ENCODE measurements at regions not wholly inside any gene's neighbourhood (a gene's known extent, or its start where the extent isn't known, plus 50 kb on each side); places are given as distances from the start of the nearest gene placed in this dataset.

DNA sequence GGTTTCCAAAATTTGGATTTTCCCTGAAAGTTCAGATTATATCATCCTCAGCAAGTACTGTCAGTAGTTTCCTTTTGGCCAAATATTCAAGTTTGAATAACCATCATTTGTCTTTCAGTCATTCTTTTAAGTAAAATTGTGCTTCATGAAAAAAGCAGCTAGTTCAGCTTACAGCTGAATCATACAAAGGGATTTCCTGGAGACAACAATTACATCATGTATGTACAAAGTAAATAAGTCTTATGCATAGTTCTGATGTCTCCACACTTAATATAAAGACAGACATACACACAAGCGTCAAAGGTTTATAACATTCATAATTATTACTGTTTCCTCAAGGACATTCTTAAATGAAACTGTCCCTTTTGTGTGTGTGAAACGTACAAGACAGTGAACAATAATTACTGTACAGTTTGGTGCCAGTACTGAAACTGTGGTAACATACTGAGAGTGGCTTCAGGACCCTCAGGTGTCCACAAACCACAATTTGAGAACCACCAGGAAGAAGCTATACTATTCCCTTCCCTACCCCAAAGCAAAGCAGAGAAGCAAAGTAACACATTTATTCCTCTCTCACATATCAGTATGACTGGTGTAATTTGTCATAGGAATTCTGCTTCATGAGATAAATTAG lies 746.6 kb downstream of the TAF11L14 start:
- H3K27ac ChIP-seq (ENCODE audit: insufficient read depth, low read length) = no peak overlapping the region
- H2BK15ac ChIP-seq (ENCODE audit: low read depth, low read length) = no peak overlapping the region
- no peak for DNase-seq
- CTCF ChIA-PET = no interaction called here
- no peak overlapping the region for H3K4ac ChIP-seq (ENCODE audit: low read depth, low read length)
- no peak overlapping the region for H3K18ac ChIP-seq (ENCODE audit: low read depth, low read length)
- no peak for ATAC-seq (ENCODE audit: low read depth)
- no CpG with 5 or more reads among the region's 2 CpGs for WGBS, 2 experiments (ENCODE audit: extremely low coverage in 2 of 2, insufficient read length in 1 of 2)
- no peak overlapping the region for H2BK5ac ChIP-seq (ENCODE audit: low read depth, low read length, poor library complexity, severe bottlenecking)
- no peaks in the 10 kb centered on the region for H3K79me1 ChIP-seq (ENCODE audit: low read depth in 1 of 2, low read length in 2 of 2)
- intact Hi-C loops (cut with micrococcal nuclease) = no loop called here
- no peaks in the 10 kb centered on the region for H3K4me1 ChIP-seq (ENCODE audit: control insufficient read depth, insufficient read depth, low read length)
- no peaks in the 10 kb centered on the region for H4K20me1 ChIP-seq (ENCODE audit: insufficient read depth, low read length)
- no peak overlapping the region for H3K4me2 ChIP-seq (ENCODE audit: low read depth, low read length)
- no peak overlapping the region for H4K8ac ChIP-seq (ENCODE audit: low read depth in 2 of 2, low read length in 2 of 2)
- H3K23ac ChIP-seq (ENCODE audit: low read depth, low read length) = no peak overlapping the region
- H3K9me3 ChIP-seq (ENCODE audit: control insufficient read depth, insufficient read depth, low read length) = no peaks in the 10 kb centered on the region
- no peak overlapping the region for H2AK5ac ChIP-seq (ENCODE audit: low read depth, low read length)
- H2AFZ ChIP-seq (replicated peaks; ENCODE audit: low read length, poor library complexity) = no peak overlapping the region
- POLR2A ChIA-PET (ENCODE audit: unreplicated experiment) = no interaction called here
- H3K14ac ChIP-seq (replicated peaks; ENCODE audit: low read depth, low read length) = no peak overlapping the region
- no peak overlapping the region for H2BK20ac ChIP-seq (ENCODE audit: low read depth, low read length)
- no peak overlapping the region for H3K9ac ChIP-seq (ENCODE audit: low read depth, low read length)
- no peak overlapping the region for H2BK120ac ChIP-seq (ENCODE audit: low read depth, low read length)
- no peaks in the 10 kb centered on the region for H3K36me3 ChIP-seq (ENCODE audit: control insufficient read depth, insufficient read depth, low read length)
- H3K4me3 ChIP-seq (ENCODE audit: insufficient read depth, low read depth, low read length) = no peak overlapping the region
- no TSS peak for BruUV-seq (replicated peaks)
- no peaks in the 10 kb centered on the region for H3K9me1 ChIP-seq (ENCODE audit: insufficient read depth, low read length)
- no peak overlapping the region for H4K5ac ChIP-seq (ENCODE audit: low read depth, low read length)
- in situ Hi-C loops (cut with MboI; ENCODE audit: low sequenced_read_pairs) = no loop called here
- dilution Hi-C loops (cut with HindIII; ENCODE audit: low sequenced_read_pairs, unreplicated experiment) = no loop called here
- TF ChIP-seq RAD21 (IDR thresholded peaks at IDR 0.05; ENCODE audit: low read length) = no peak
- no peak for TF ChIP-seq USF2 (IDR thresholded peaks at IDR 0.05; ENCODE audit: low read depth, low read length)
- TF ChIP-seq CEBPB (IDR thresholded peaks at IDR 0.05; ENCODE audit: low read depth, low read length) = no peak
- TF ChIP-seq RCOR1 (IDR thresholded peaks at IDR 0.05; ENCODE audit: insufficient replicate concordance, low read length) = no peak
- no peak for TF ChIP-seq BHLHE40 (IDR thresholded peaks at IDR 0.05; ENCODE audit: low read depth, low read length)
- no peak for TF ChIP-seq ELK1 (IDR thresholded peaks at IDR 0.05; ENCODE audit: borderline replicate concordance, low read depth, low read length)
- TF ChIP-seq NFE2L2 (IDR thresholded peaks at IDR 0.05; ENCODE audit: low read depth, low read length) = no peak
- TF ChIP-seq MAFK (IDR thresholded peaks at IDR 0.05; ENCODE audit: low read depth, low read length) = no peak
- TF ChIP-seq CTCF (conservative IDR thresholded peaks at IDR 0.05; ENCODE audit: low read depth, low read length) = no peak
- TF ChIP-seq FOS (IDR thresholded peaks at IDR 0.05; ENCODE audit: low read depth, low read length) = no peak
- TF ChIP-seq RFX5 (IDR thresholded peaks at IDR 0.05; ENCODE audit: low read depth, low read length) = no peak
- TF ChIP-seq POLR2A (IDR thresholded peaks at IDR 0.05; ENCODE audit: low read depth, low read length) = no peak
- no peak for TF ChIP-seq MAZ (IDR thresholded peaks at IDR 0.05; ENCODE audit: borderline replicate concordance, low read depth, low read length)
- no peak for TF ChIP-seq MXI1 (IDR thresholded peaks at IDR 0.05; ENCODE audit: borderline replicate concordance, low read depth, low read length)
- no peak for TF ChIP-seq CHD1 (IDR thresholded peaks at IDR 0.05; ENCODE audit: low read depth, low read length)
- TF ChIP-seq SMC3 (IDR thresholded peaks at IDR 0.05; ENCODE audit: low read depth, low read length) = no peak
- no peak overlapping the region for H2AK9ac ChIP-seq (replicated peaks; ENCODE audit: low read depth, low read length, poor library complexity)
- no peak overlapping the region for H3K56ac ChIP-seq (ENCODE audit: extremely low read depth, insufficient read depth, low read length)
- no peaks in the 10 kb centered on the region for H3K27me3 ChIP-seq (ENCODE audit: control insufficient read depth, insufficient read depth, low read length)
- no peak overlapping the region for H4K91ac ChIP-seq (ENCODE audit: insufficient read depth, low read depth, low read length)

Data from IMR-90 (cell line).